HG02884 (cell line): ENCODE measurements at regions not wholly inside any gene's neighbourhood (a gene's known extent, or its start where the extent isn't known, plus 50 kb on each side); places are given as distances from the start of the nearest gene placed in this dataset.

ENCODE experiments used
- ATAC-seq: cut with Tn5 transposase; IDR thresholded peaks from one replicate; pipeline ENCODE4 v1.9.1; 2021; ENCODE audit warnings: mild to moderate bottlenecking, moderate library complexity; ENCODE audit not compliant: unreplicated experiment

- no peak for ATAC-seq
Measured at GRCh38 chr2:67260343-67261277, 136.5 kb upstream of the ETAA1 start.

- ATAC-seq, result no peak
Measured at GRCh38 chr2:67267241-67267640, 129.9 kb upstream of the ETAA1 start.

- no peak for ATAC-seq
Measured at GRCh38 chr2:67268797-67269196, 128.3 kb upstream of the ETAA1 start.

GRCh38 chr2:67272195-67272594 is 124.9 kb upstream of the ETAA1 start:
- no peak for ATAC-seq

GRCh38 chr2:67277450-67277849 is 119.7 kb upstream of the ETAA1 start:
- ATAC-seq, result no peak

GRCh38 chr2:67281101-67281500 is 116.0 kb upstream of the ETAA1 start:
- ATAC-seq, result no peak

- no peak for ATAC-seq
Measured at GRCh38 chr2:67283641-67284040, 113.5 kb upstream of the ETAA1 start.

- no peak for ATAC-seq
Measured at GRCh38 chr2:67286981-67287759, 110.0 kb upstream of the ETAA1 start.

- ATAC-seq, result no peak
Measured at GRCh38 chr2:67289271-67289670, 107.9 kb upstream of the ETAA1 start.

GRCh38 chr2:67289921-67290371 is 107.2 kb upstream of the ETAA1 start:
- no peak for ATAC-seq

- no peak for ATAC-seq
Measured at GRCh38 chr2:67290451-67291290, 106.5 kb upstream of the ETAA1 start.

GRCh38 chr2:67294218-67294617 is 102.9 kb upstream of the ETAA1 start:
- ATAC-seq, result no peak

- no peak for ATAC-seq
Measured at GRCh38 chr2:67295406-67295805, 101.7 kb upstream of the ETAA1 start.

- ATAC-seq, result no peak
Measured at GRCh38 chr2:67295851-67296250, 101.3 kb upstream of the ETAA1 start.

- no peak for ATAC-seq
Measured at GRCh38 chr2:67304300-67304890, 92.7 kb upstream of the ETAA1 start.

GRCh38 chr2:67309281-67309680 is 87.9 kb upstream of the ETAA1 start:
- no peak for ATAC-seq

GRCh38 chr2:67311536-67311935 is 85.6 kb upstream of the ETAA1 start:
- ATAC-seq, result no peak

GRCh38 chr2:67312871-67313270 is 84.3 kb upstream of the ETAA1 start:
- no peak for ATAC-seq

GRCh38 chr2:67313536-67313935 is 83.6 kb upstream of the ETAA1 start:
- no peak for ATAC-seq

- ATAC-seq, result no peak
Measured at GRCh38 chr2:67318031-67318430, 79.1 kb upstream of the ETAA1 start.

GRCh38 chr2:67318563-67318962 is 78.6 kb upstream of the ETAA1 start:
- ATAC-seq, result no peak
